Retinal pigment epithelial cell (primary cell): ENCODE measurements at regions not wholly inside any gene's neighbourhood (a gene's known extent, or its start where the extent isn't known, plus 50 kb on each side); places are given as distances from the start of the nearest gene placed in this dataset.

Experiments used
- DNase-seq: peaks from one replicate; pipeline ENCODE4 v3.0.0-alpha.2; 2010; ENCODE audit warnings: low read depth
- H3K4me3 ChIP-seq: 2 replicates; pipeline ENCODE4 v1.5.1; 2011; ENCODE audit warnings: mild to moderate bottlenecking, low read length, control low read depth, moderate library complexity
- CTCF ChIP-seq: conservative IDR thresholded peaks from 2 replicates; pipeline ENCODE4 v1.5.1; 2011; ENCODE audit warnings: low read depth, low read length, control low read depth, inconsistent platforms

- no peak for TF ChIP-seq CTCF
- no peak for DNase-seq
- H3K4me3 ChIP-seq = no peak overlapping the region
These were observed 1142.0 kb upstream of the TMEFF2 start for GRCh38 chr2:193336781-193337180.

- TF ChIP-seq CTCF = no peak
- no peak overlapping the region for H3K4me3 ChIP-seq
- DNase-seq = no peak
These were observed 1139.7 kb upstream of the TMEFF2 start for GRCh38 chr2:193334401-193334800.

GRCh38 chr2:193333539-193333938 lies 1138.8 kb upstream of the TMEFF2 start:
- H3K4me3 ChIP-seq = no peak overlapping the region
- no peak for DNase-seq
- no peak for TF ChIP-seq CTCF

- H3K4me3 ChIP-seq = no peak overlapping the region
- no peak for TF ChIP-seq CTCF
- no peak for DNase-seq
These were observed 1138.2 kb upstream of the TMEFF2 start for GRCh38 chr2:193332941-193333340.

- no peak overlapping the region for H3K4me3 ChIP-seq
- DNase-seq = no peak
These were observed 1136.9 kb upstream of the TMEFF2 start for GRCh38 chr2:193331676-193332075.

GRCh38 chr2:193326296-193326695 lies 1131.6 kb upstream of the TMEFF2 start:
- no peak overlapping the region for H3K4me3 ChIP-seq
- TF ChIP-seq CTCF = no peak
- DNase-seq = no peak

More at GRCh38 chr2:193331676-193332075, 1136.9 kb upstream of the TMEFF2 start:
- no peak for TF ChIP-seq CTCF

GRCh38 chr2:193315428-193316091 lies 1120.8 kb upstream of the TMEFF2 start:
- TF ChIP-seq CTCF = no peak
- no peak overlapping the region for H3K4me3 ChIP-seq
- DNase-seq = no peak
